WERI-Rb-1 (cell line): ENCODE measurements at regions not wholly inside any gene's neighbourhood (a gene's known extent, or its start where the extent isn't known, plus 50 kb on each side); places are given as distances from the start of the nearest gene placed in this dataset.
A peak's percentile ranks its signal among the peaks of the same experiment; 100 is the strongest.
"Not testable (repeated sequence)": the region's sequence is repeated elsewhere in the genome, so short reads cannot be mapped to it uniquely, and the experiment has no call there.

Source experiments
- DNase-seq: peaks from one replicate; pipeline ENCODE4 v3.0.0-alpha.2; 2020
- H3K27ac ChIP-seq: fragments of 250-450 bp; sonication (Bioruptor Pico); 2 replicates; pipeline ENCODE4 v1.5.1; 2020; ENCODE audit warnings: mild to moderate bottlenecking, moderate library complexity
- H3K27me3 ChIP-seq: fragments of 250-450 bp; sonication (Bioruptor Pico); 2 replicates; pipeline ENCODE4 v1.5.1; 2021; ENCODE audit warnings: mild to moderate bottlenecking, low read depth, moderate library complexity; ENCODE audit not compliant: insufficient read depth, severe bottlenecking
- H3K36me3 ChIP-seq: fragments of 250-450 bp; sonication (Bioruptor Pico); 2 replicates; pipeline ENCODE4 v1.5.1; 2020; ENCODE audit warnings: mild to moderate bottlenecking, moderate library complexity
- H3K4me3 ChIP-seq: 2 replicates; pipeline ENCODE4 v1.5.1; 2011; ENCODE audit warnings: low read depth, mild to moderate bottlenecking, control low read depth, low read length
- H3K9me3 ChIP-seq: fragments of 250-450 bp; sonication (Bioruptor Pico); 2 replicates; pipeline ENCODE4 v1.5.1; 2021; ENCODE audit warnings: mild to moderate bottlenecking, moderate library complexity; ENCODE audit not compliant: severe bottlenecking
- CTCF ChIP-seq: IDR thresholded peaks from 2 replicates; pipeline ENCODE4 v1.5.1; 2011; ENCODE audit warnings: low read depth, mild to moderate bottlenecking, control low read depth, inconsistent platforms, low read length

- peak; percentile 39; the same call in 1 of the 2 replicates for TF ChIP-seq CTCF
- H3K27ac ChIP-seq, result no peak overlapping the region
- no peaks in the 10 kb centered on the region for H3K9me3 ChIP-seq
- H3K27me3 ChIP-seq, result peaks cover 65% of the 10 kb centered on the region
- peak; percentile 14 for DNase-seq
- no peak overlapping the region for H3K4me3 ChIP-seq
- no peaks in the 10 kb centered on the region for H3K36me3 ChIP-seq
Observed at GRCh38 chr5:163104464-163104863, 332.9 kb upstream of the CCNG1 start.

DNA sequence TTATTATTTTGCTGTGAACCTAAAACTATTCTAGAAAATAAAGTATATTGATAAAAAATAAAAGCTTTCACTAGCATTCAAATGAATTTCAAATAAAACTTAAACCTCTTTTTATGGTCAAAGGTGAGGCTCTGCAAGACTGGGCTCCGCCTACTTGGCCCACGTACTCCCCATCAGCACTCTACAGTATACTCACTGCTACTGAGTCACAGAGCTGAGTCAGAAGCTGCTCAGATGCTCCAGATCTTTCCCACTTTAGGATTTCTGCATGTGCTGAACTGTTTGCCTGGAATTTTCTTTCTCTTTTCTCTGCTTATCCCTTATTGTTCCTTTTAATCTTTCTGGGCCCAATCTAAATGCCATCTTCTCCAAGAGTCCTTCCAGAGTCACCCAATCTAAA, 331.9 kb upstream of the CCNG1 start:
- H3K4me3 ChIP-seq, result no peak overlapping the region
- TF ChIP-seq CTCF, result no peak
- H3K27ac ChIP-seq, result no peak overlapping the region
- DNase-seq, result no peak
- peaks cover 62% of the 10 kb centered on the region for H3K27me3 ChIP-seq
- H3K9me3 ChIP-seq, result no peaks in the 10 kb centered on the region
- no peaks in the 10 kb centered on the region for H3K36me3 ChIP-seq

GRCh38 chr5:163106098-163106497, 331.3 kb upstream of the CCNG1 start:
- H3K36me3 ChIP-seq, result no peaks in the 10 kb centered on the region
- H3K4me3 ChIP-seq, result no peak overlapping the region
- no peak overlapping the region for H3K27ac ChIP-seq
- H3K9me3 ChIP-seq, result no peaks in the 10 kb centered on the region
- TF ChIP-seq CTCF, result no peak
- peaks cover 57% of the 10 kb centered on the region for H3K27me3 ChIP-seq
- no peak for DNase-seq

DNA sequence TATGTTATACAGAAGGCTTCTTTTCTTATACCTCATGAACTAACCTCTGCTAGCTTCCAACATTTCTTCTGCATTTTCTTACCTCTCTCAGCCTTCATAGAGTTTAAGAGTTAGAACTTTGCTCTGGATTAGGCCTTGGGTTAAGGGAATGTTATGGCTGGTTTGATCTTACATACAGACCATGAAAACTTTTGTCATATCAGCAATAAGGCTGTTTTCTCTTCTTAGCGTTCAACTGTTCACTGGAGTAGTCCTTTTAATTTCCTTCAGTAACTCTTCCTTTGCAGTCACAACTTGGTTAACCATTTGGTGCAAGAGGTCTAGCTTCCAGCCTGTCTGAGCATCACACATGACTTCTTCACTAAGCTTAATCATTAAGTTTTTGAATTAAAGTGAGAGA, 329.0 kb upstream of the CCNG1 start:
- no peak for TF ChIP-seq CTCF
- Histone ChIP-seq H3K36me3 (no peaks in the 10 kb centered on the region), H3K27me3 (peaks cover 39% of the 10 kb centered on the region), H3K27ac (no peak overlapping the region), H3K9me3 (no peaks in the 10 kb centered on the region), H3K4me3 (no peak overlapping the region)
- no peak for DNase-seq

- Histone ChIP-seq H3K27ac (no peak overlapping the region), H3K4me3 (no peak overlapping the region), H3K9me3 (no peaks in the 10 kb centered on the region), H3K27me3 (peaks cover 2% of the 10 kb centered on the region), H3K36me3 (no peaks in the 10 kb centered on the region)
- TF ChIP-seq CTCF, result no peak
- no peak for DNase-seq
Observed at GRCh38 chr5:163115011-163115410, 322.4 kb upstream of the CCNG1 start.

GRCh38 chr5:163116618-163117017, 320.8 kb upstream of the CCNG1 start:
- not testable (repeated sequence) for H3K4me3 ChIP-seq, H3K27me3 ChIP-seq, H3K36me3 ChIP-seq, H3K9me3 ChIP-seq, DNase-seq, H3K27ac ChIP-seq
